ENCODE measurements at regions not wholly inside any gene's neighbourhood (a gene's known extent, or its start where the extent isn't known, plus 50 kb on each side); places are given as distances from the start of the nearest gene placed in this dataset.

DNA sequence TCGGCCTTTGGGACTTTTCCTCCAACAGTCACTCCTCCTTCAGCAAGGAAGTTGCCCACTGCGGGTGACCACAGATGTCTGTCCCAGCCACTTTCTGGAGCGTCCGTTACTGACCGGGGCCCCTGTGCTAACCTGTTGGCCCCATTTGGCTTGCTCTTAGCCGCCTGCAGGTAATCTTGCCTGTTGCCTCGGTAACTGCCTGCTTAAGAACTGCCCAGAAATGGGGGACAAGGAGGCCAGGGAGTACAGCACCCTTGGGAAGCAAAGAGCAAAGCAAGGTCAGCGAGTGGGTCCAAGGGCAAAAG lies 338.8 kb upstream of the SFSWAP start:
- TF ChIP-seq POLR2AphosphoS5 (IDR thresholded peaks at IDR 0.05; ENCODE audit: low read depth, low read length) (no peak), PAX5 (IDR thresholded peaks at IDR 0.05; ENCODE audit: insufficient read depth, low read length, severe bottlenecking) (no peak), POLR2A (IDR thresholded peaks at IDR 0.05; ENCODE audit: low read depth, low read length) (no peak)

Data from GM12891 (cell line).